Lung (tissue), 11 donors: ENCODE measurements at regions not wholly inside any gene's neighbourhood (a gene's known extent, or its start where the extent isn't known, plus 50 kb on each side); places are given as distances from the start of the nearest gene placed in this dataset.

Experiments
- ATAC-seq: fragments of 200-7000 bp; cut with Tn5 transposase; one replicate; pipeline ENCODE4 v1.9.1; 2020; ENCODE audit warnings: moderate number of reproducible peaks; ENCODE audit not compliant: insufficient read depth, low FRiP score
- DNase-seq, 3 donors: peaks; one replicate each; pipeline ENCODE4 v3.0.0-alpha.2; 2013 to 2017
- H3K27ac ChIP-seq, 2 donors: one replicate each; pipeline ENCODE4 v1.5.1; 2013; ENCODE audit warnings: mild to moderate bottlenecking in 2 of 2, moderate library complexity in 2 of 2, control low read depth in 1 of 2, inconsistent platforms in 1 of 2, low read depth in 1 of 2, low read length in 1 of 2
- H3K27me3 ChIP-seq, 3 donors: one replicate each; pipeline ENCODE4 v1.5.1; 2013; ENCODE audit warnings: low read length in 2 of 3; ENCODE audit not compliant: control insufficient read depth in 3 of 3, insufficient read depth in 3 of 3
- H3K36me3 ChIP-seq, 4 donors: one replicate each; pipeline ENCODE4 v1.5.1; 2013; ENCODE audit warnings: low read length in 4 of 4, mild to moderate bottlenecking in 1 of 4, moderate library complexity in 1 of 4; ENCODE audit not compliant: control insufficient read depth in 4 of 4, insufficient read depth in 4 of 4
- H3K4me1 ChIP-seq, 5 donors: one replicate each; pipeline ENCODE4 v1.5.1; 2013; ENCODE audit warnings: low read length in 5 of 5, mild to moderate bottlenecking in 2 of 5, moderate library complexity in 1 of 5; ENCODE audit not compliant: control insufficient read depth in 5 of 5, insufficient read depth in 5 of 5
- H3K4me3 ChIP-seq: one replicate; pipeline ENCODE4 v1.5.1; 2013; ENCODE audit warnings: mild to moderate bottlenecking, control low read depth, moderate library complexity
- H3K9ac ChIP-seq, 2 donors: one replicate each; pipeline ENCODE4 v1.5.1; 2013; ENCODE audit warnings: low read length in 2 of 2, control low read depth in 1 of 2; ENCODE audit not compliant: insufficient read depth in 1 of 2
- H3K9me3 ChIP-seq, 4 donors: one replicate each; pipeline ENCODE4 v1.5.1; 2013; ENCODE audit warnings: low read length in 3 of 4, mild to moderate bottlenecking in 1 of 4, moderate library complexity in 1 of 4; ENCODE audit not compliant: control insufficient read depth in 4 of 4, insufficient read depth in 3 of 4
- CTCF ChIP-seq: IDR thresholded peaks from 2 replicates; pipeline ENCODE4 v1.5.1; 2012; ENCODE audit warnings: mild to moderate bottlenecking; ENCODE audit errors: control extremely low read depth, extremely low read depth
- WGBS, 2 donors: extraction: QIAGEN DNeasy Blood & Tissue Kit; methylation state at CpG; one replicate each; pipeline ENCODE4 v1.1.7; 2013; 5-methylcytosine and 5-hydroxymethylcytosine counted together
- donor health status: control.
- donor health status: control.
- donor health status: Bipolar disorder and iron deficiency.
- donor health status: healthy.
- donor health status: DM: yes; HTN: yes; CAD: no.

- DNase-seq: no peak
Observed at GRCh38 chr16:64394061-64394460, 727.8 kb downstream of the CDH11 start.

GRCh38 chr16:64392456-64392855 is 729.4 kb downstream of the CDH11 start:
- no peaks in the 10 kb centered on the region for H3K27me3 ChIP-seq
- H3K9me3 ChIP-seq: no peaks in the 10 kb centered on the region
- 92 to 100% methylated on average over 1 of the region's 1 CpG for WGBS, 2 donors
- H3K27ac ChIP-seq: no peak overlapping the region
- H3K9ac ChIP-seq: no peak overlapping the region
- no peak for TF ChIP-seq CTCF
- H3K4me1 ChIP-seq: peaks cover 0 to 3% (median 0%) of the 10 kb centered on the region in 5 donors
- ATAC-seq (no peak), DNase-seq (peak in 2 of 3 donors; percentile 29 to 39)
- no peak overlapping the region for H3K4me3 ChIP-seq
- H3K36me3 ChIP-seq: no peaks in the 10 kb centered on the region

More at GRCh38 chr16:64394061-64394460, 727.8 kb downstream of the CDH11 start:
- peaks cover 0 to 5% (median 3%) of the 10 kb centered on the region in 5 donors for H3K4me1 ChIP-seq
- no peaks in the 10 kb centered on the region for H3K27me3 ChIP-seq
- no peaks in the 10 kb centered on the region for H3K9me3 ChIP-seq
- no peak for ATAC-seq
- no peaks in the 10 kb centered on the region for H3K36me3 ChIP-seq
- H3K4me3 ChIP-seq: no peak overlapping the region
- TF ChIP-seq CTCF: no peak
- H3K9ac ChIP-seq: no peak overlapping the region
- 73 to 92% methylated on average over 1 of the region's 1 CpG for WGBS, 2 donors
- H3K27ac ChIP-seq: no peak overlapping the region

GRCh38 chr16:64391063-64391600 is 730.7 kb downstream of the CDH11 start:
- Histone ChIP-seq H3K27me3 (no peaks in the 10 kb centered on the region), H3K27ac (peak overlapping the region in 1 of 2 donors; percentile 21), H3K9ac (no peak overlapping the region), H3K4me1 (peaks cover 0 to 3% (median 0%) of the 10 kb centered on the region in 5 donors), H3K4me3 (no peak overlapping the region), H3K9me3 (no peaks in the 10 kb centered on the region), H3K36me3 (no peaks in the 10 kb centered on the region)
- no peak for TF ChIP-seq CTCF
- 76 to 80% methylated on average over 4 of the region's 4 CpGs for WGBS, 2 donors
- DNase-seq (no peak), ATAC-seq (peak; percentile 58)

- TF ChIP-seq CTCF: no peak
- Histone ChIP-seq H3K4me3 (no peak overlapping the region), H3K4me1 (peaks cover 0 to 3% (median 0%) of the 10 kb centered on the region in 5 donors), H3K9ac (no peak overlapping the region), H3K27me3 (no peaks in the 10 kb centered on the region), H3K36me3 (no peaks in the 10 kb centered on the region), H3K9me3 (no peaks in the 10 kb centered on the region), H3K27ac (no peak overlapping the region)
- WGBS, 2 donors: 80% methylated on average over 4 of the region's 4 CpGs
- no peak for DNase-seq
- ATAC-seq: no peak
Observed at GRCh38 chr16:64390102-64390501, 731.8 kb downstream of the CDH11 start.
